ENCODE measurements at regions not wholly inside any gene's neighbourhood (a gene's known extent, or its start where the extent isn't known, plus 50 kb on each side); places are given as distances from the start of the nearest gene placed in this dataset.

DNA sequence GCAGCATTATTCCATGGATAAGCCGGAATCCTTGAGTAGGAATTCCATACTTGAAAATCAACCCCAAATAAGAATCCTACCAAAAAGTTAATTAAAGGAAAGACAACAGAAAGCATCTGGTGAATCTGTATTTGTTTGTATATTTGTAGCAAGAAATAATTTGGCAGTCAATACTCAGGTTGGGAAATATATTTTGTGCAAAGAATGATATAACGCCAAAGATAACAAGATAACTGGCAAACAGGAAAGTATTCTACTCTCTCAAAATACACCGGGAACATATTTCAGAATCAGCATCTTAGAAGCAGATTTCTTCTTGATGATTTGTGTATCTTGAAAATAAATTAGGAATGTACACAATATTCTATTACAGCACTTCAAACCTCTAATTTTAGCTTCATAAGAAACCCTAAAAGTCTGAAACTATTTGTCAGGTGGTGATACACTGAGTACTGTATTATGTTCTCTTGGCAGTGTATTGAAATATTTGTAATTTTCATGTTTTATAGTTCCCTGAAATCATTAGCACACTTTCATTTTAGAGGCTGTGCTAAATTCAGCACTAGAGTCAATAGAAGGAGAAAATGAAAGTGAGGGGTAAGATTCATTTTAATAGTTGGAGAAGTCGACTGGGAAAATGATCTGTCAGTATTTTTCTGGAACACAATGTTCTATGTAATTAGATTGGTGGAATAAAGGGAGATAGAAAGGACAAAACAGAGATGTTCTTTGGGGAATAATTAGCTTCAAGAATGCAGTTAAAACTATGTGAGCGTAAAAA is 879.7 kb upstream of the GJE1 start:
- Histone ChIP-seq H3K36me3 (no peaks in the 10 kb centered on the region), H3K27ac (peak overlapping the region; percentile 28), H3K4me1 (no peaks in the 10 kb centered on the region), H3K9me3 (no peaks in the 10 kb centered on the region), H3K4me3 (no peak overlapping the region), H3K27me3 (ENCODE audit: low read depth) (no peaks in the 10 kb centered on the region)
- DNase-seq: no peak
- intact Hi-C loops (cut with DNase I): no loop called here
- TF ChIP-seq, protein P1, sequence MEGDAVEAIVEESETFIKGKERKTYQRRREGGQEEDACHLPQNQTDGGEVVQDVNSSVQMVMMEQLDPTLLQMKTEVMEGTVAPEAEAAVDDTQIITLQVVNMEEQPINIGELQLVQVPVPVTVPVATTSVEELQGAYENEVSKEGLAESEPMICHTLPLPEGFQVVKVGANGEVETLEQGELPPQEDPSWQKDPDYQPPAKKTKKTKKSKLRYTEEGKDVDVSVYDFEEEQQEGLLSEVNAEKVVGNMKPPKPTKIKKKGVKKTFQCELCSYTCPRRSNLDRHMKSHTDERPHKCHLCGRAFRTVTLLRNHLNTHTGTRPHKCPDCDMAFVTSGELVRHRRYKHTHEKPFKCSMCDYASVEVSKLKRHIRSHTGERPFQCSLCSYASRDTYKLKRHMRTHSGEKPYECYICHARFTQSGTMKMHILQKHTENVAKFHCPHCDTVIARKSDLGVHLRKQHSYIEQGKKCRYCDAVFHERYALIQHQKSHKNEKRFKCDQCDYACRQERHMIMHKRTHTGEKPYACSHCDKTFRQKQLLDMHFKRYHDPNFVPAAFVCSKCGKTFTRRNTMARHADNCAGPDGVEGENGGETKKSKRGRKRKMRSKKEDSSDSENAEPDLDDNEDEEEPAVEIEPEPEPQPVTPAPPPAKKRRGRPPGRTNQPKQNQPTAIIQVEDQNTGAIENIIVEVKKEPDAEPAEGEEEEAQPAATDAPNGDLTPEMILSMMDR (IDR thresholded peaks at IDR 0.05): no peak
- peak in 1 of 2 donors; percentile 24 for ATAC-seq

DNA sequence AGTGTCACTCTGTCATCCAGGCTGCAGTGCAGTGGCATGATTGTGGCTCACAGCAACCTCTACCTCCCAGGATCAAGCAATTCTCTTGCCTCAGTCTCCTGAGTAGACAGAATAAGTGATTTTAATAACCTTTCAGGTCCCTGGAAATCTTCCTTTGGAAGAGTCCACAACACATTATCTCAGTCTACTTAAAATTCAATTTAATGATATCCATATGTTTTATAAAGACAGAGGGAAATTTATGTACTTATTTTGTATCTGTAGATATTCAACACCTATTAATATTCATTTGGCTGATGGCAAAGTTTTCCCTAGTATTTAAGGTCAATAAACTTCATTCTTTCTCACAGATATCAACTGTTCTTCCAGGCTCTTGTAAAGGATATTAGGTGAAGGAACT is 881.4 kb upstream of the GJE1 start:
- H3K9me3 ChIP-seq: no peaks in the 10 kb centered on the region
- DNase-seq (no peak), ATAC-seq (no peak)
- H3K4me1 ChIP-seq: no peaks in the 10 kb centered on the region
- intact Hi-C loops (cut with DNase I): no loop called here
- no peak overlapping the region for H3K4me3 ChIP-seq
- H3K27ac ChIP-seq: no peak overlapping the region
- TF ChIP-seq, protein P1 (IDR thresholded peaks at IDR 0.05): no peak
- no peaks in the 10 kb centered on the region for H3K27me3 ChIP-seq (ENCODE audit: low read depth)
- no peaks in the 10 kb centered on the region for H3K36me3 ChIP-seq

DNA sequence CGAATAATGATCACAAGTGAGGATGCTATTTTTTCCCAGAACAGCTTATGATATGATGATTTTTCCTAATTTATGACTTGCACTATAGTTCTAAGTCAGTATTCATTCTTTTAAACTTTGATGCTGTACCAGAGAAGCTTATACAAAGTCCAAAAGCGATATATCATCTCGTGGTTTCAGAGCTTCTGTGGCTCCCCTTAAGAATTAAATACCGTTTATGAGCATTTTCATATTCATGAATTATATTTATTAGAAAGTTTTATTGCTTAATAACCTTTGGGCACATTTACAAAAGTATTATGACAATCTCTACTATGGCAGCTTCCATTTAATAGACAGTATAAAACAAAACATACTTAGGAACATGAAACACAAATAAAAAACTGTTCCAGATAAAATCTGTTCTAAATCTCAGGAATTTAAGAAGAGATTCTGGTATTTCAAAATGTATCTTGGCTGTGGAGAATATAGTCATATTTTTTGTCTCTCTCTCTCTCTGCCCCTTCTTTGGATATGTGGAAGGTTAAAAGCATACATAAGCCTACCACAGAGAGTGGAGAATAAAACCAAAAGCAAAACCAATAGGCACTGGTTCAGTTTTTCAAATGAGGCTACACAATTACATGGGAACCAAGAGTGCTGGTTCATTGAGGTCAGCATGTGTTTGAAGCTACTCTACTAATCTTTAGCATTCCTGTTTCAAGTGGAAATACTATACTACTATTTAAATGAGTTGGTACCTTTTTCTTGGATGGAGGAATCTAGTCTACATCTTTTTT is 884.5 kb upstream of the GJE1 start:
- Histone ChIP-seq H3K27ac (no peak overlapping the region), H3K4me1 (no peaks in the 10 kb centered on the region), H3K9me3 (no peaks in the 10 kb centered on the region), H3K27me3 (ENCODE audit: low read depth) (no peaks in the 10 kb centered on the region), H3K4me3 (no peak overlapping the region), H3K36me3 (no peaks in the 10 kb centered on the region)
- intact Hi-C loops (cut with DNase I): no loop called here
- TF ChIP-seq, protein P1 (IDR thresholded peaks at IDR 0.05): no peak
- DNase-seq (no peak), ATAC-seq (no peak)

DNA sequence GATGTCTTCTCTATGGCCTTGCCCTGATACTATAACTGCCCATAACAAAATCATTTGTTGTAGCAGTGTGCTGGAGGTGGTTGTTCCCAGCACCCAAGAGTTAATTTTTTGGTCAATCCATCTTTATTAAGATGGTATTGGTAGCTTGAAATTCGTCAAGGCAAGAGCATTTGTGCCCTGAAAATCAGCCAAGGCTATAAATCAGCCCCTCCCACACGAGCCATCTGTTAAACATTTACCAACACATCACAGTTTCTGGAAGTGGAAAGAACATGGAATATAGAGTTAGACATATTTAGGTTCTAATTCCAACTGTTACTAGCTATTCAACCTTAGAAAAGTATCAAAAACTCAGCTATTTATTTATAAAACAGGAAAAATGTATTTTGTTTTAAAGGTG is 888.4 kb upstream of the GJE1 start:
- DNase-seq (no peak), ATAC-seq (no peak)
- Histone ChIP-seq H3K27me3 (ENCODE audit: low read depth) (no peaks in the 10 kb centered on the region), H3K36me3 (no peaks in the 10 kb centered on the region), H3K4me3 (no peak overlapping the region), H3K9me3 (no peaks in the 10 kb centered on the region), H3K4me1 (no peaks in the 10 kb centered on the region), H3K27ac (no peak overlapping the region)
- TF ChIP-seq, protein P1 (IDR thresholded peaks at IDR 0.05): no peak
- intact Hi-C loops (cut with DNase I): no loop called here

DNA sequence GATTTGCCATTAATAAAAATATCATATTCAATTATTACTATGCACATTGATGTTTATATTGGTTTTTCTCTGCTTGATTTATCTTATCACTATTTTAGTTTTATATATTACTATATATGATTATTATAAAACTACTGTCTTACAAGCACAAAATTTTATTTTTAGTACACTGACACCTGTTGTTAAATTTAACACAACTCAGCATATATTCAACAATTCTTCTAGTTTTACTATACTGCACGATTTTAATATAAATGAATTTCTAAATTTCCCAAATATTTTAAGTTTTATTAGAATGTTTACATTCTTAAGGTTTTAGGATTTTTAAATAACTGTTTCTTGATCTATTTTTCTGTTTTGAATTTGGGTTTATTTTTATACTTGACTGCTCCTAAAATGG is 889.8 kb upstream of the GJE1 start:
- H3K36me3 ChIP-seq: no peaks in the 10 kb centered on the region
- ATAC-seq: no peak
- no peak overlapping the region for H3K4me3 ChIP-seq
- no peak overlapping the region for H3K27ac ChIP-seq
- TF ChIP-seq, protein P1 (IDR thresholded peaks at IDR 0.05): no peak
- no peaks in the 10 kb centered on the region for H3K27me3 ChIP-seq (ENCODE audit: low read depth)
- H3K9me3 ChIP-seq: no peaks in the 10 kb centered on the region
- intact Hi-C loops (cut with DNase I): no loop called here
- no peak for DNase-seq
- H3K4me1 ChIP-seq: no peaks in the 10 kb centered on the region

Measured in lower lobe of right lung (tissue), 2 donors.